Left lung (tissue), 4 donors: ENCODE measurements at regions not wholly inside any gene's neighbourhood (a gene's known extent, or its start where the extent isn't known, plus 50 kb on each side); places are given as distances from the start of the nearest gene placed in this dataset.

Source experiments
- ATAC-seq: fragments of 200-7000 bp; cut with Tn5 transposase; one replicate; pipeline ENCODE4 v1.9.1; 2020; ENCODE audit warnings: moderate library complexity
- DNase-seq, 4 donors: peaks; one replicate each; pipeline ENCODE4 v3.0.0-alpha.2; 2013 to 2020
- H3K27ac ChIP-seq, 2 donors: fragments of 200-600 bp; sonication (generic) in 1 of 2; one replicate each; pipeline versions ENCODE4 v1.5.0 to v1.8.0; 2020 to 2021
- H3K27me3 ChIP-seq, 2 donors: fragments of 200-600 bp; sonication (generic) in 1 of 2; one replicate each; pipeline versions ENCODE4 v1.5.0 to v1.8.0; 2020 to 2021
- H3K36me3 ChIP-seq, 2 donors: fragments of 200-600 bp; sonication (generic) in 1 of 2; one replicate each; pipeline versions ENCODE4 v1.5.0 to v1.8.0; 2020 to 2021
- H3K4me1 ChIP-seq, 2 donors: fragments of 200-600 bp; one replicate each; pipeline ENCODE4 v1.8.0; 2021
- H3K4me3 ChIP-seq, 2 donors: fragments of 200-600 bp; sonication (generic) in 1 of 2; one replicate each; pipeline versions ENCODE4 v1.5.0 to v1.8.0; 2020 to 2021; ENCODE audit warnings: mild to moderate bottlenecking in 1 of 2
- H3K9me3 ChIP-seq, 2 donors: fragments of 200-600 bp; sonication (generic) in 1 of 2; one replicate each; pipeline versions ENCODE4 v1.5.0 to v1.8.0; 2020 to 2021
- CTCF ChIP-seq, 2 donors: fragments of 200-600 bp; sonication (generic) in 1 of 2; IDR thresholded peaks; one replicate each; pipeline versions ENCODE4 v1.5.0 to v1.8.0; 2021; ENCODE audit warnings: antibody characterized with exemption in 2 of 2
- intact Hi-C, 2 donors: fragments of 100-400 bp; cut with DNase I; formaldehyde crosslinking; loops; one replicate each; pipeline versions ENCODE4 v1.11.2 to v1.14.2; 2022
- donor health status: DM: no; HTN: yes; CAD: no.
- donor health status: DM: no; HTN: no; CAD: no.

- H3K9me3 ChIP-seq: no peaks in the 10 kb centered on the region
- intact Hi-C loops: no loop called here
- DNase-seq (no peak), ATAC-seq (no peak)
- no peak for TF ChIP-seq CTCF (IDR thresholded peaks at IDR 0.05)
- no peaks in the 10 kb centered on the region for H3K4me1 ChIP-seq
- H3K4me3 ChIP-seq: no peak overlapping the region
- no peak overlapping the region for H3K27ac ChIP-seq
- H3K27me3 ChIP-seq: no peaks in the 10 kb centered on the region
- H3K36me3 ChIP-seq: no peaks in the 10 kb centered on the region
Measured at GRCh38 chr1:175894581-175894980, 151.2 kb upstream of the TNR start.

- DNase-seq (no peak), ATAC-seq (no peak)
- no peaks in the 10 kb centered on the region for H3K27me3 ChIP-seq
- no peaks in the 10 kb centered on the region for H3K36me3 ChIP-seq
- no peak overlapping the region for H3K4me3 ChIP-seq
- intact Hi-C loops: no loop called here
- no peak for TF ChIP-seq CTCF (IDR thresholded peaks at IDR 0.05)
- H3K9me3 ChIP-seq: no peaks in the 10 kb centered on the region
- no peak overlapping the region for H3K27ac ChIP-seq
- H3K4me1 ChIP-seq: no peaks in the 10 kb centered on the region
Measured at GRCh38 chr1:175893192-175893591, 149.8 kb upstream of the TNR start.

- TF ChIP-seq CTCF (IDR thresholded peaks at IDR 0.05): no peak
- ATAC-seq (no peak), DNase-seq (no peak)
- H3K4me3 ChIP-seq: no peak overlapping the region
- intact Hi-C loops: no loop called here
- H3K27me3 ChIP-seq: no peaks in the 10 kb centered on the region
- no peaks in the 10 kb centered on the region for H3K4me1 ChIP-seq
- H3K27ac ChIP-seq: no peak overlapping the region
- no peaks in the 10 kb centered on the region for H3K9me3 ChIP-seq
- no peaks in the 10 kb centered on the region for H3K36me3 ChIP-seq
Measured at GRCh38 chr1:175892686-175893085, 149.3 kb upstream of the TNR start.

GRCh38 chr1:175891783-175892309 lies 148.5 kb upstream of the TNR start:
- Histone ChIP-seq H3K27ac (no peak overlapping the region), H3K27me3 (no peaks in the 10 kb centered on the region), H3K9me3 (no peaks in the 10 kb centered on the region), H3K4me1 (no peaks in the 10 kb centered on the region), H3K36me3 (no peaks in the 10 kb centered on the region), H3K4me3 (no peak overlapping the region)
- intact Hi-C loops: no loop called here
- no peak for TF ChIP-seq CTCF (IDR thresholded peaks at IDR 0.05)
- no peak for DNase-seq
- ATAC-seq: no peak

- Histone ChIP-seq H3K4me1 (no peaks in the 10 kb centered on the region), H3K4me3 (no peak overlapping the region), H3K36me3 (no peaks in the 10 kb centered on the region), H3K27me3 (no peaks in the 10 kb centered on the region), H3K27ac (no peak overlapping the region), H3K9me3 (no peaks in the 10 kb centered on the region)
- DNase-seq (no peak), ATAC-seq (no peak)
- intact Hi-C loops: no loop called here
- no peak for TF ChIP-seq CTCF (IDR thresholded peaks at IDR 0.05)
Measured at GRCh38 chr1:175890958-175891357, 147.6 kb upstream of the TNR start.
